Uterus (tissue), 2 donors: ENCODE measurements at regions not wholly inside any gene's neighbourhood (a gene's known extent, or its start where the extent isn't known, plus 50 kb on each side); places are given as distances from the start of the nearest gene placed in this dataset.
"Not testable (repeated sequence)": the region's sequence is repeated elsewhere in the genome, so short reads cannot be mapped to it uniquely, and the experiment has no call there.

ENCODE experiments used
- CTCF ChIP-seq, 4 experiments: fragments of 200-600 bp in 2 of 4; fragments of 450-650 bp in 2 of 4; sonication (generic) in 2 of 4; IDR thresholded peaks; one replicate each; pipeline ENCODE4 v1.5.1; 2016 to 2019; ENCODE audit warnings: antibody characterized with exemption in 4 of 4, mild to moderate bottlenecking in 2 of 4, moderate library complexity in 1 of 4
- POLR2A ChIP-seq, 2 donors: fragments of 450-650 bp; IDR thresholded peaks; one replicate each; pipeline ENCODE4 v1.6.1; 2016; ENCODE audit warnings: antibody characterized with exemption in 2 of 2, mild to moderate bottlenecking in 1 of 2, moderate library complexity in 1 of 2

DNA sequence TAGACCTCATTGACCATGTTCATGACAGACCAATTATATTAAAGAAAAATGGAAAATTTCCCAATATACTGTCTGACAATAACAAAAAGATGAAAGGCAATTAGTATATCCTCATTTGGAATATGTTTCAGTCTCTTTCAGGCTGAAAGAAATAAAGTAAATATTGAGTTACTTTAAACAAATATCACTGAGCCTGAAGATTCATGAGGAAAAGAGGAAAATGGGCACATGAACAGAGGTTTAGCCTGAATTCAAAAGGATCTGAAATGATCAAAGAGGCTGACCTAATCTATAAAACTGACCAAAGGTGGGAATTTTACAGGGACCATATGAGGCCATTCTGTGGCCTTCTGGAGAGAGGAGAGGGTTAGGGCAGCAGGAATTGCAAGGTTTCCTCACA, 771.5 kb upstream of the CDH18 start:
- TF ChIP-seq POLR2A, CTCF (IDR thresholded peaks at IDR 0.05): not testable (repeated sequence)
